ENCODE measurements at regions not wholly inside any gene's neighbourhood (a gene's known extent, or its start where the extent isn't known, plus 50 kb on each side); places are given as distances from the start of the nearest gene placed in this dataset.

- Histone ChIP-seq H3K27me3 (ENCODE audit: insufficient read depth, low read length, poor library complexity) (no peaks in the 10 kb centered on the region), H3K27ac (ENCODE audit: low read depth, low read length) (no peak overlapping the region), H4K5ac (ENCODE audit: low read length) (no peak overlapping the region), H3K79me1 (ENCODE audit: low read length) (no peaks in the 10 kb centered on the region), H2BK15ac (replicated peaks; ENCODE audit: low read depth) (no peak overlapping the region), H3K56ac (ENCODE audit: low read length) (no peak overlapping the region), H4K8ac (ENCODE audit: low read depth, low read length) (no peak overlapping the region), H3K4me3 (ENCODE audit: low read length) (no peak overlapping the region), H3K18ac (ENCODE audit: low read length) (no peak overlapping the region), H3K36me3 (ENCODE audit: control insufficient read depth, insufficient read depth, low read length) (no peaks in the 10 kb centered on the region), H2BK5ac (ENCODE audit: low read length) (no peak overlapping the region), H3K79me2 (ENCODE audit: control insufficient read depth, insufficient read depth, low read length) (no peaks in the 10 kb centered on the region), H3K4me1 (ENCODE audit: control insufficient read depth, low read depth, low read length) (no peaks in the 10 kb centered on the region), H3K23ac (ENCODE audit: low read length) (no peak overlapping the region), H3K4ac (ENCODE audit: low read depth, low read length) (no peak overlapping the region), H2AK5ac (ENCODE audit: low read length) (no peak overlapping the region), H2BK120ac (ENCODE audit: low read depth, low read length) (no peak overlapping the region), H3K9ac (ENCODE audit: low read length) (no peak overlapping the region), H3K4me2 (ENCODE audit: low read length) (no peak overlapping the region)
- DNase-seq = no peak
- WGBS (ENCODE audit: extremely low coverage, insufficient coverage, low lambda C conversion rate) = no CpG with 5 or more reads among the region's 1 CpG
These were observed 669.5 kb upstream of the GRM3 start for GRCh38 chr7:85974176-85974575.

- Histone ChIP-seq H4K8ac (ENCODE audit: low read depth, low read length) (no peak overlapping the region), H3K27ac (ENCODE audit: low read depth, low read length) (no peak overlapping the region), H3K4ac (ENCODE audit: low read depth, low read length) (no peak overlapping the region), H3K79me2 (ENCODE audit: control insufficient read depth, insufficient read depth, low read length) (no peaks in the 10 kb centered on the region), H3K79me1 (ENCODE audit: low read length) (no peaks in the 10 kb centered on the region), H3K27me3 (ENCODE audit: insufficient read depth, low read length, poor library complexity) (no peaks in the 10 kb centered on the region), H2BK120ac (ENCODE audit: low read depth, low read length) (no peak overlapping the region), H2AK5ac (ENCODE audit: low read length) (no peak overlapping the region), H4K5ac (ENCODE audit: low read length) (no peak overlapping the region), H3K23ac (ENCODE audit: low read length) (no peak overlapping the region), H3K4me3 (ENCODE audit: low read length) (no peak overlapping the region), H2BK15ac (replicated peaks; ENCODE audit: low read depth) (no peak overlapping the region), H3K9ac (ENCODE audit: low read length) (no peak overlapping the region), H3K18ac (ENCODE audit: low read length) (no peak overlapping the region), H3K36me3 (ENCODE audit: control insufficient read depth, insufficient read depth, low read length) (no peaks in the 10 kb centered on the region), H2BK5ac (ENCODE audit: low read length) (no peak overlapping the region), H3K4me1 (ENCODE audit: control insufficient read depth, low read depth, low read length) (no peaks in the 10 kb centered on the region), H3K4me2 (ENCODE audit: low read length) (no peak overlapping the region), H3K56ac (ENCODE audit: low read length) (no peak overlapping the region)
- no peak for DNase-seq
- no CpG with 5 or more reads among the region's 13 CpGs for WGBS (ENCODE audit: extremely low coverage, insufficient coverage, low lambda C conversion rate)
These were observed 671.1 kb upstream of the GRM3 start for GRCh38 chr7:85972504-85973141.

DNA sequence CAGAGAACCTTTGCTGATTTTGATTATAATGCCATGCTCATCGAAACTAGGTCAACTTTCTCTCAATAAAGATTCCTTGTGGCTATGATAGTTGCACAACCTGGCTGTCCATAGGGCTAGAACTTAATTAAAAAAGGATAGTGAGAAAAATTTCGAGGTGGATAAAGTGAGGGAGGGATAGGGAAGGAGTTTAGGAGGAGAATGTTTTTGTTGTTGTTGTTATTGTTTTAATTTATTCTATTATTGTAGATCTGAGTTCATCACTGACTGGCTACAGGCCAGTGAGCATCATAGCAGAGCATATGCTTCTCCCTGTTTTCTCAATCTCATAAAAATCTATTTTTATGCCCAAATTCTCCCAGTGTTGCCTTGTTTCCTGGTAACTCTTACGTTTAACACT is 688.7 kb upstream of the GRM3 start:
- no peak overlapping the region for H2AK5ac ChIP-seq (ENCODE audit: low read length)
- H3K4me3 ChIP-seq (ENCODE audit: low read length) = no peak overlapping the region
- H2BK5ac ChIP-seq (ENCODE audit: low read length) = no peak overlapping the region
- no peak overlapping the region for H3K4me2 ChIP-seq (ENCODE audit: low read length)
- no peak overlapping the region for H2BK15ac ChIP-seq (replicated peaks; ENCODE audit: low read depth)
- no peak overlapping the region for H3K4ac ChIP-seq (ENCODE audit: low read depth, low read length)
- no peak overlapping the region for H2BK120ac ChIP-seq (ENCODE audit: low read depth, low read length)
- no peak overlapping the region for H3K23ac ChIP-seq (ENCODE audit: low read length)
- 100% methylated on average over 1 of the region's 3 CpGs for WGBS (ENCODE audit: extremely low coverage, insufficient coverage, low lambda C conversion rate)
- H3K27me3 ChIP-seq (ENCODE audit: insufficient read depth, low read length, poor library complexity) = no peaks in the 10 kb centered on the region
- no peaks in the 10 kb centered on the region for H3K36me3 ChIP-seq (ENCODE audit: control insufficient read depth, insufficient read depth, low read length)
- H4K8ac ChIP-seq (ENCODE audit: low read depth, low read length) = no peak overlapping the region
- no peaks in the 10 kb centered on the region for H3K79me1 ChIP-seq (ENCODE audit: low read length)
- no peak for DNase-seq
- H3K4me1 ChIP-seq (ENCODE audit: control insufficient read depth, low read depth, low read length) = no peaks in the 10 kb centered on the region
- H3K27ac ChIP-seq (ENCODE audit: low read depth, low read length) = no peak overlapping the region
- no peak overlapping the region for H3K18ac ChIP-seq (ENCODE audit: low read length)
- no peaks in the 10 kb centered on the region for H3K79me2 ChIP-seq (ENCODE audit: control insufficient read depth, insufficient read depth, low read length)
- no peak overlapping the region for H3K56ac ChIP-seq (ENCODE audit: low read length)
- H3K9ac ChIP-seq (ENCODE audit: low read length) = no peak overlapping the region
- H4K5ac ChIP-seq (ENCODE audit: low read length) = no peak overlapping the region

GRCh38 chr7:85950871-85951270 is 692.8 kb upstream of the GRM3 start:
- no peak overlapping the region for H2AK5ac ChIP-seq (ENCODE audit: low read length)
- no peak overlapping the region for H3K4me2 ChIP-seq (ENCODE audit: low read length)
- no peaks in the 10 kb centered on the region for H3K4me1 ChIP-seq (ENCODE audit: control insufficient read depth, low read depth, low read length)
- H3K23ac ChIP-seq (ENCODE audit: low read length) = no peak overlapping the region
- H3K4me3 ChIP-seq (ENCODE audit: low read length) = no peak overlapping the region
- no peak overlapping the region for H2BK15ac ChIP-seq (replicated peaks; ENCODE audit: low read depth)
- no peak overlapping the region for H3K56ac ChIP-seq (ENCODE audit: low read length)
- no peak for DNase-seq
- H4K8ac ChIP-seq (ENCODE audit: low read depth, low read length) = no peak overlapping the region
- H3K18ac ChIP-seq (ENCODE audit: low read length) = no peak overlapping the region
- no peak overlapping the region for H2BK5ac ChIP-seq (ENCODE audit: low read length)
- H3K27me3 ChIP-seq (ENCODE audit: insufficient read depth, low read length, poor library complexity) = no peaks in the 10 kb centered on the region
- no peaks in the 10 kb centered on the region for H3K79me2 ChIP-seq (ENCODE audit: control insufficient read depth, insufficient read depth, low read length)
- H4K5ac ChIP-seq (ENCODE audit: low read length) = no peak overlapping the region
- H3K79me1 ChIP-seq (ENCODE audit: low read length) = no peaks in the 10 kb centered on the region
- no peaks in the 10 kb centered on the region for H3K36me3 ChIP-seq (ENCODE audit: control insufficient read depth, insufficient read depth, low read length)
- no peak overlapping the region for H2BK120ac ChIP-seq (ENCODE audit: low read depth, low read length)
- no CpG with 5 or more reads among the region's 1 CpG for WGBS (ENCODE audit: extremely low coverage, insufficient coverage, low lambda C conversion rate)
- no peak overlapping the region for H3K4ac ChIP-seq (ENCODE audit: low read depth, low read length)
- no peak overlapping the region for H3K27ac ChIP-seq (ENCODE audit: low read depth, low read length)
- no peak overlapping the region for H3K9ac ChIP-seq (ENCODE audit: low read length)

DNA sequence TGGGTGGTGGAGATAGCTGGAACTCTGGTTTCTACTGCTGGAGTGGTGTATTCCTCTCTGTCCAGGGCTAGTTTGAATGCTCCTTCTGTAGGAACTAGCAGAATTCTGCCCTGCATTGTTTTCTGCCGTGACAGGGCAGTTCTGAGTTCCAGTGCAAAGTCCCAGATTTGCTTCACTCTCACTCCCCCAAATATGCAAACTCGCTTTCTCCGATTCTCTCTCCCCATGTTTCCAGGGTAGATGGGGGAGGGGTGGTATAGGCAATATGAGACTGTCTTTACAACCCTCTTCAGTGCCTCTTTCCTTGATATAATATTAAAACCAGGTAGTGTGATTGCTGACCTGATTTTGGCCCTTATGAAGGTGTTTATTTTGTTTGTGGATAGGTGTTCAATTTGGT is 693.3 kb upstream of the GRM3 start:
- Histone ChIP-seq H3K4ac (ENCODE audit: low read depth, low read length) (no peak overlapping the region), H2BK120ac (ENCODE audit: low read depth, low read length) (no peak overlapping the region), H3K4me2 (ENCODE audit: low read length) (no peak overlapping the region), H3K36me3 (ENCODE audit: control insufficient read depth, insufficient read depth, low read length) (no peaks in the 10 kb centered on the region), H4K5ac (ENCODE audit: low read length) (no peak overlapping the region), H3K56ac (ENCODE audit: low read length) (no peak overlapping the region), H2BK5ac (ENCODE audit: low read length) (no peak overlapping the region), H3K79me1 (ENCODE audit: low read length) (no peaks in the 10 kb centered on the region), H3K4me3 (ENCODE audit: low read length) (no peak overlapping the region), H3K27me3 (ENCODE audit: insufficient read depth, low read length, poor library complexity) (no peaks in the 10 kb centered on the region), H4K8ac (ENCODE audit: low read depth, low read length) (no peak overlapping the region), H3K18ac (ENCODE audit: low read length) (no peak overlapping the region), H3K9ac (ENCODE audit: low read length) (no peak overlapping the region), H3K79me2 (ENCODE audit: control insufficient read depth, insufficient read depth, low read length) (no peaks in the 10 kb centered on the region), H3K23ac (ENCODE audit: low read length) (no peak overlapping the region), H3K27ac (ENCODE audit: low read depth, low read length) (no peak overlapping the region), H2BK15ac (replicated peaks; ENCODE audit: low read depth) (no peak overlapping the region), H3K4me1 (ENCODE audit: control insufficient read depth, low read depth, low read length) (no peaks in the 10 kb centered on the region), H2AK5ac (ENCODE audit: low read length) (no peak overlapping the region)
- no CpG with 5 or more reads among the region's 3 CpGs for WGBS (ENCODE audit: extremely low coverage, insufficient coverage, low lambda C conversion rate)
- no peak for DNase-seq

GRCh38 chr7:85947767-85948166 is 695.9 kb upstream of the GRM3 start:
- Histone ChIP-seq H3K27me3 (ENCODE audit: insufficient read depth, low read length, poor library complexity) (no peaks in the 10 kb centered on the region), H3K4ac (ENCODE audit: low read depth, low read length) (no peak overlapping the region), H3K36me3 (ENCODE audit: control insufficient read depth, insufficient read depth, low read length) (no peaks in the 10 kb centered on the region), H3K27ac (ENCODE audit: low read depth, low read length) (no peak overlapping the region), H3K9ac (ENCODE audit: low read length) (no peak overlapping the region), H3K79me2 (ENCODE audit: control insufficient read depth, insufficient read depth, low read length) (no peaks in the 10 kb centered on the region), H2BK5ac (ENCODE audit: low read length) (no peak overlapping the region), H3K56ac (ENCODE audit: low read length) (no peak overlapping the region), H3K4me2 (ENCODE audit: low read length) (no peak overlapping the region), H4K8ac (ENCODE audit: low read depth, low read length) (no peak overlapping the region), H3K4me1 (ENCODE audit: control insufficient read depth, low read depth, low read length) (no peaks in the 10 kb centered on the region), H3K23ac (ENCODE audit: low read length) (no peak overlapping the region), H2BK120ac (ENCODE audit: low read depth, low read length) (no peak overlapping the region), H3K18ac (ENCODE audit: low read length) (no peak overlapping the region), H2AK5ac (ENCODE audit: low read length) (no peak overlapping the region), H3K79me1 (ENCODE audit: low read length) (no peaks in the 10 kb centered on the region), H4K5ac (ENCODE audit: low read length) (no peak overlapping the region), H2BK15ac (replicated peaks; ENCODE audit: low read depth) (no peak overlapping the region), H3K4me3 (ENCODE audit: low read length) (no peak overlapping the region)
- DNase-seq = no peak
